GM19324 (cell line): ENCODE measurements at regions not wholly inside any gene's neighbourhood (a gene's known extent, or its start where the extent isn't known, plus 50 kb on each side); places are given as distances from the start of the nearest gene placed in this dataset.

Source experiments
- ATAC-seq: cut with Tn5 transposase; IDR thresholded peaks from one replicate; pipeline ENCODE4 v1.9.1; 2021; ENCODE audit warnings: mild to moderate bottlenecking, moderate library complexity; ENCODE audit not compliant: unreplicated experiment, low FRiP score

DNA sequence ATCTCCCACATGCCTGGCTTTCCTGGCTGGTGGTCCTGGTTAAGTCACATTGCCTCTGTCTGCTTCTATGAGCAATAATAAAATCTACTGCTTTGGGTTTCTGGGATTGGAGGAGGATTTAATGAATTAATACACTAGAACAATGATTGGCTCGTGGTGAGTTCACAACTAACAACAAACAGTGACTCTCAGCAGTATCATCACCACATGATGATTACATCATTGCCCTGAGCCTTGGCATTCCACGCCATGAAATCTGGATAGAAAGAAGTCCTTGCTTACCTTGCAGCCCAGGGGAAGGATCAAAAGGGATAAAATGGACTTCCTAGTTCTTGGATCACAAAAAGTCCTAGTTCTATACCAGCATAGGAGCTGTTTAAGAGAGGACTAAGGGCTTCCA is 1069.0 kb downstream of the VRK1 start:
- no peak for ATAC-seq

DNA sequence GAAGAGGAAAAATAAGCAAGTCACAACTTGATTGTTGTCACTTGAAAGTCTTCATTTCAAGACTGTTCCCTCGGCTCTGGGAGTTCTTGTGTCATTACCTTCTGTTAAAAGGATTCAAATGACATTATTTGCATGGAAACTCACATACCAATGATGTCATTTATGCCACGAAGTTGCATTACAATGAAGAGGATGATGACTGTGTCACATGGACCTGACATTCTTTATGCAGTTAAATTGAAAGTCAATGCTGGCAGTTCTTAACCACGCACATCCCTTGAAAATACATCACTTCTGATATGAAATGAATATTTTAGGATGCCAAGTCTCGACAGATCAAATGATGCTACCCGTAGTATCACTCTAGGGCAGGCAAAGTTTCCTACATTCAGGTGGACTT is 1069.5 kb downstream of the VRK1 start:
- ATAC-seq: no peak

GRCh38 chr14:97873291-97873690 is 1076.1 kb downstream of the VRK1 start:
- no peak for ATAC-seq

- ATAC-seq: no peak
Observed at GRCh38 chr14:97874394-97874793, 1077.2 kb downstream of the VRK1 start.

- ATAC-seq: no peak
Observed at GRCh38 chr14:97878206-97878605, 1081.0 kb downstream of the VRK1 start.

DNA sequence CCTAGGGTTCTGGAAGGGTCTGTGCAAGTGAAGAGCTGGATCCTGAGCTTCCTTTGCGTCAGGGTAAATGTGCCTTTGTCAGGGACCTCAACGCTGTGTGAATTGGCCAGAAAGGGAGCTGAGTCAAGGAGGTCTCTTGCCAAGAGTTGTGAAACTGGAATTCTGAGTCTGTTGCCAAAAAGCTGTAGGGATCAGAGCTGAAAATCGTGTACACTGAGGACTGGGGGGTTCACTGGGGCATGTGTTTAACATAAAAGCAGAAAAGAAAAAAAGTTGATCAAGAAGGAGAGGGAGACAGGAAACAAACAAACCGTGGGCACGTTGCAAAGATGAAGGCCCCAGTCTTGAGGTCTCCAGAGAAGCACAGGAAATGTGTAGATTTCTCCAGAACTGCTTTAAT is 1081.5 kb downstream of the VRK1 start:
- no peak for ATAC-seq

DNA sequence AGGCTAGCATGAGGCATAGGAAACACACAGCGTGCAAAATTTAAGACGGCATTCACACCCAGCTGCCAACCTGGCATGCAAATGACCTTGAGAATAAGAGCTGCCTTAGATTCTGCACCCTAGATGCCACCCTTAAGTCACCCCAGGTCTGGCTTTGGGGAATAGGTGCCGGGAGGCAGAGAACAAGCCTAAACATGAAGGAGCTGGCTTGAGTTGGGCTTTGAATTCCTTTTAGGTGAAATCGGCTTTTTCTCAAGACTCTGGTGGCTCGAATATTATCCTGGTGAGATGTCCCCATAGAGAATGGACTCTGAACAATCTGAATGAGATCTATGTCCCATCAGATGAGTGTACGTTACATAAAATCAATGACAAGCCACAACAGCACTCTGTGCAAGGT is 1090.5 kb downstream of the VRK1 start:
- ATAC-seq: no peak

DNA sequence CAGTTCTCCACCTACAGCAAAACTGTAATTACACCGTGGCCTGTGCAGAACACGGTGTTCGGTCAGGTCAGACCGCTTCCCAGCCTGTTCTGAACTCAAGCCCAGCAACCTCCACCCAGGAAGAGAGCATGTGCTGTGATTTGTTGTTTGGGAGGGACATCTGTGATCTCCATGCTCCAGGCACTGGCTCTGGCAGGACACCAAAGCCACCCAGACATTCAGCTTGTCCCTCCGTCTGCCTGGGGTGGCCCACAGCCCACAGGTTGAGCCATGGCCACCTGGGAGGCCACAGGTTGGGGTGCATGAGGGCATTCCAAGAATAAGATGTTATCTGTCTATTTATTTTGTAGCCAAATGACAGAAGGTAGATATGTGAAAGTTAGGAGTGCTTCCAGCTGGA is 1091.1 kb downstream of the VRK1 start:
- ATAC-seq: no peak

DNA sequence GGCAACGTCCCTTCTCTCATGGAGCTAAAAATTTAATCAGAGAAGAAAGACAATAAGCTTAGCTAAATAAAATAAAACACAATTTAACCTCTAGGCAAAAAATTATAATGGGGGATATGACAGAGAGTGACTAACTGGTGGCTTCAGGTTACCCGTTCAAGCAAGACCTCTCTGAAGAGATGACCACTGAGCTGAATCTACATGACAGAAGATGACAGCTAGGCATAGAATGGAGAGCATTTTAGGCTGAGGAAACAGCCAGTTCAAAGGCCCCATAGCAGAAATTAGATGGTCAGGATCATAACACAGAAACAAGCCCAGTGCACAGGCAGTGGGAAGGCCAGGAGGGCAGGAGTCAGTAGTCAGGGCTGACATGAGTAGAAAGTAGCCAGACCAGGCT is 1094.3 kb downstream of the VRK1 start:
- ATAC-seq: no peak

DNA sequence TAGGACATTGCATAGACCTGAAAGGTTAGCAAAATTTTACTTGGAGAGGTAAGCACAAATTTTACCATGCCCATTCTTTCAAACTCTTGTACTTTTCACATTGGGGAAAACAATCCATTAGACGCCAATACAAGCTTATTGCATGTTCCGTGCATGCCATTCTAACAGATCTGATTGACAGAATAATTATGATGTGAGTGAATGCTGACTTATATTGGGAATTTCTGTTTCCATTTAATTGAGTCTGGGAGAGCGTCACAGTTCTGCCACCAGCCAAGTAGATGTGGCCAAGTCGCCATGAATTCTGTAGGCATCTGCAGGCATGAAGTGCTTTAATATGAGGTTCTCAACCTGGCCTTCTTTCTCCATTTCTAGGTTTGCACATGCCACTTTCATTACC is 1097.4 kb downstream of the VRK1 start:
- ATAC-seq: no peak

DNA sequence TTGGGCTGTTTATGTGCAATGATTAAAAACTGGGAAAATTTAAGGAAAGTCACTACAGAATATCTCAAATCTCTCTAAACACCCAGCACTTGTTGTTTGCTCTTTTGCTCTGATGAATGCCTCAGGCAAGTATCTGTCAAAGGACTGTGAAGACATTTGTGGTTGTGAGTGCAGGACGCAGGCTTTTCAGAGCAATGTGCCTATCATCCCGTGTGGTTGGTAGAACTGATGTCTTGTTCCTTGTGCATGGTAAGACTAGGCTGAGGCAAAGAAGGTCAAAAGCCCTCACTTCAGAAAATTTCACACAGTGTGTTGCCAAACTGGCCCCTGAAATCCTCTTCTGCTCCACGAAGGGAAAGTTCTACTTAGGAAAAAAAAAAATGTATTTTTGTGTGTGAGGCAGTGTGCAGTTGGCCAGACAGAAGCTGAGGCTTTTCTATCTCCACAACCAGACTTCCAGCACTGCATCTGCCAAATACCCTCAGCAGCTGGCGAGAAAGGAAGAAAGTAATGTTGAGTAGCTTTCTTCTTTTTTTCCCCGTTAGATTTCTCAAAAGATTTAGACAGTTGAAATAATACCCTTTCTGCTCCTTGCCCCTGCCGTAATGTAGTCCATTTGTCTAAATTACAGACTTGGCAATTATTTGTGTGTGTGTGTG is 1103.1 kb downstream of the VRK1 start:
- no peak for ATAC-seq

DNA sequence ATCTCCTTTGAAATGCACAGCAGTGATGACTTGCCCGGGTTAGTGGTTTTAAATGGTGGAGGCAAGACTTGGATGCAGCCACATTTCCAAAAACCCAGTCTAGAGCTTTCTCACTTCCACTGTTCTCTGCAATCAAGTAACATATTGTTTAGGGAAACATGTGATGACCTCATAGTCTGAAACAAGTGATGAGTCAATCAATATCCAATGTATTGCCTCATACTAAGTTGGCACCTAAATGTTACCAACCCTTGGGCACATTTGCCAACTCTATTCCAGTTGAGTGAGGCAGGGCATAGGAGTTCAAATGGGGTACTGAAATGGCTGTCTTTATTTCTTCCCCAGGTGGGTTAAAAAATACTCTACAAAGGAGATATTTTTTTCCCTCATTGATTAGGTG is 1105.4 kb downstream of the VRK1 start:
- ATAC-seq: no peak

GRCh38 chr14:97903821-97904220 is 1106.6 kb downstream of the VRK1 start:
- no peak for ATAC-seq

- ATAC-seq: no peak
Observed at GRCh38 chr14:97912217-97912616, 1115.0 kb downstream of the VRK1 start.

- no peak for ATAC-seq
Observed at GRCh38 chr14:97916100-97916499, 1118.9 kb downstream of the VRK1 start.

DNA sequence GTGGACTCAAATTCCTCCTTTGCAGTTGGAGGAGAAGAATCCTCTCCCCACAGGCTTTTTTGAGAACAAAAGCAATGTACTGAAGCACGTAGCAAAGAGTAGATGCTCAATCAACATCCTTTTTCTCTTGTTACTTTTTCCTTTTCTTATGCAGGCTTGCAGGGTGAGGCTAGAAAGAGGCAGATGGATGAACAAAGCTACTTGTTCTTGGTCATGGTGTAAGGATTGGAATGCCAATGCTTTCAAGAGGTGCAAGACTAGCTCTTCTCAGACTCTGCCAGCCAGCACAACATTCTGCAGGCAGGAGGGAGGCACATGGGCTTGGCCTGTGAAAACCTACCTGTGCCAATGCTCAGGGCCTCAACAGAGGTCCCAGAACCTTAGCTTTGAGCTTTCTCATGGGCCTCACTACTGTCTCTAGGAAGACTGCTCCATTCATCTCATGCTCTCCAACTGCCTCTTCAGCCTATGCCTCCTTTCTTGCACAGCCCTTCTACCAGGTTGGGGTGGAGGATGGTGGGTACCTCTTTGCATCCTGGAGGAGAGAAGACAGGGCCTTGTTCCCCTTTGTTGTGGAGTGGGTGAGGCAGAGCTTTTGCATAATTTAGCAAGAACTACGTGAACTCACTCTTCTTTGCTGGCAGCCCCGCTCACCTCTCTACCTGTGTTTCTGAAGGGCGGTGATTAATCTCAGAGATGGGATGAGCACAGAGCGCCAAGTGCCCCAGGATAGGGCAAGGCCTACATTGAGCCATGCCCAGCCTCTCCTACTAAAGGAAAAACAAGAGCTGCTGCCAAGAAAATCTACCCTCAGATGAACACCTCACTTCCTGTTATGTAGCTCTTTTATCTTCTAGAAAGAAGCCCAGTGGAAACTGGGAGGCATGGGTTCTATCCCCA is 1119.7 kb downstream of the VRK1 start:
- no peak for ATAC-seq

DNA sequence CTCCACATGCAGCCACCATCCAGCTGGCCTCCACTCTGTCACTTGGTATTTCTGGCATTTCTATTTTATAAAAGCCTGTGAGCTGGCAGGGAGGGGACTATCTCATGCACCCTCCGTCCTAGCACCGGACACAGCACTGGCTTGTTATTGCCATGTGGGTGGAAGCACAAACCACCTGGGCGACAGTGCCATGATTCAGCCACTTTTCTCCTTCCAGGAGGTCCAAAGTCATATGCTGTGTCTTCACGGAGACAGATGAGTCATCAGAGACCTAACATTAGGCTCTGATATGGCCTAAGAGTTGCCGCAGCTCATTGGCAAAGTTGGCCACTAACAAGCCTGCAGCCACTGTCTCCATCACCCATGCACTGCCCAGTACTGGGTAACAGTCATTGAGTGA is 1123.0 kb downstream of the VRK1 start:
- no peak for ATAC-seq

GRCh38 chr14:97921296-97921695 is 1124.1 kb downstream of the VRK1 start:
- no peak for ATAC-seq

- ATAC-seq: no peak
Observed at GRCh38 chr14:97924922-97925613, 1127.9 kb downstream of the VRK1 start.

DNA sequence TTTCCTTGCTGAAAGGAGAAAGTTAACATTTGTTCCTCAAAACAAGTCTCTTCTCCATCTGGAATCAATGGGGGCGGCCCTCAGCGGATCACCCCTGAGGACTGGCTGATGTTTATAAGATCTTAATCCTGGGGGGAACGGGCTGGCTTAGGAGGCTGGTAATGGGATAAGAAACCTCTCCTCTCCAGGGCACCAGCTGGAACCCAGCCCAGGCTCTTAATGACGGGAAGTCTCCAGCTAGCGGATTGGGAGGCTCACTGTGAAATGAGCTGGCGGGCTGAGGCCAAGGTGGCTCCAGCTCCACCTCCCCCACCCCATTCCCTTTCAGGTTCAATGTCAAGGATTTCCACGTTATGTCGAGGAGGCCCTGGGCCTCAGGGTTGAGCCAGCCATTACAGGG is 1133.0 kb downstream of the VRK1 start:
- no peak for ATAC-seq

- ATAC-seq: no peak
Observed at GRCh38 chr14:97931273-97931672, 1134.1 kb downstream of the VRK1 start.
